NB4 (cell line): ENCODE measurements at regions not wholly inside any gene's neighbourhood (a gene's known extent, or its start where the extent isn't known, plus 50 kb on each side); places are given as distances from the start of the nearest gene placed in this dataset.

Experiments
- CTCF ChIP-seq: IDR thresholded peaks from one replicate; pipeline ENCODE4 v1.5.1; 2012; ENCODE audit warnings: low read depth, low read length
- POLR2A ChIP-seq: IDR thresholded peaks from 2 replicates; pipeline ENCODE4 v1.6.1; 2011; ENCODE audit warnings: mild to moderate bottlenecking; ENCODE audit not compliant: insufficient read length; ENCODE audit errors: extremely low read depth

GRCh38 chr2:19035238-19035637, 323.2 kb downstream of the OSR1 start:
- TF ChIP-seq CTCF (no peak), POLR2A (no peak)
